Trophoblast cell (in vitro differentiated cells and primary cell): ENCODE measurements at regions not wholly inside any gene's neighbourhood (a gene's known extent, or its start where the extent isn't known, plus 50 kb on each side); places are given as distances from the start of the nearest gene placed in this dataset.

ENCODE experiments used
- DNase-seq, 2 donors: peaks; one replicate each; pipeline ENCODE4 v3.0.0-alpha.2; 2016
- H2AFZ ChIP-seq: 2 replicates; pipeline ENCODE4 v1.6.1; 2013; ENCODE audit warnings: low read length, moderate library complexity, mild to moderate bottlenecking; ENCODE audit not compliant: insufficient read depth, poor library complexity
- H2AK5ac ChIP-seq: 2 replicates; pipeline ENCODE4 v1.6.1; 2013; ENCODE audit warnings: mild to moderate bottlenecking, low read length
- H2BK120ac ChIP-seq: 2 replicates; pipeline ENCODE4 v1.6.1; 2013; ENCODE audit warnings: low read length, mild to moderate bottlenecking, moderate library complexity; ENCODE audit not compliant: insufficient read depth, poor library complexity
- H2BK12ac ChIP-seq: 2 replicates; pipeline ENCODE4 v1.6.1; 2013; ENCODE audit warnings: mild to moderate bottlenecking, low read length, moderate library complexity
- H2BK5ac ChIP-seq: 2 replicates; pipeline ENCODE4 v1.6.1; 2013; ENCODE audit warnings: low read length, low read depth, moderate library complexity, mild to moderate bottlenecking; ENCODE audit not compliant: poor library complexity
- H3K14ac ChIP-seq: 2 replicates; pipeline ENCODE4 v1.6.1; 2013; ENCODE audit warnings: mild to moderate bottlenecking, low read length
- H3K18ac ChIP-seq: 2 replicates; pipeline ENCODE4 v1.6.1; 2013; ENCODE audit warnings: mild to moderate bottlenecking, low read length
- H3K23ac ChIP-seq: 2 replicates; pipeline ENCODE4 v1.6.1; 2013; ENCODE audit warnings: low read length
- H3K27ac ChIP-seq: 2 replicates; pipeline ENCODE4 v1.5.1; 2013; ENCODE audit warnings: low read depth, mild to moderate bottlenecking, inconsistent platforms, low read length, moderate library complexity
- H3K27me3 ChIP-seq: 2 replicates; pipeline ENCODE4 v1.6.1; 2013; ENCODE audit warnings: inconsistent platforms, mild to moderate bottlenecking, low read length, moderate library complexity; ENCODE audit not compliant: insufficient read depth
- H3K36me3 ChIP-seq, 2 experiments: 1 replicate in 1 of 2; 2 replicates in 1 of 2; pipeline ENCODE4 v1.6.1; 2013; ENCODE audit warnings: low read length in 2 of 2, mild to moderate bottlenecking in 2 of 2, moderate library complexity in 1 of 2; ENCODE audit not compliant: insufficient read depth in 2 of 2, control insufficient read depth in 1 of 2
- H3K4ac ChIP-seq: 2 replicates; pipeline ENCODE4 v1.6.1; 2013; ENCODE audit warnings: low read depth, mild to moderate bottlenecking, low read length, moderate library complexity
- H3K4me1 ChIP-seq, 2 experiments: 1 replicate in 1 of 2; 2 replicates in 1 of 2; pipeline ENCODE4 v1.6.1; 2013; ENCODE audit warnings: low read length in 2 of 2, mild to moderate bottlenecking in 2 of 2, moderate library complexity in 1 of 2; ENCODE audit not compliant: insufficient read depth in 2 of 2, control insufficient read depth in 1 of 2
- H3K4me2 ChIP-seq: 2 replicates; pipeline ENCODE4 v1.6.1; 2013; ENCODE audit warnings: inconsistent platforms, mild to moderate bottlenecking, low read length, moderate library complexity
- H3K4me3 ChIP-seq: 2 replicates; pipeline ENCODE4 v1.5.1; 2013; ENCODE audit warnings: mild to moderate bottlenecking, low read depth, low read length, inconsistent platforms
- H3K79me1 ChIP-seq: one replicate; pipeline ENCODE4 v1.6.1; 2013; ENCODE audit warnings: low read length
- H3K79me2 ChIP-seq: 2 replicates; pipeline ENCODE4 v1.6.1; 2013; ENCODE audit warnings: low read length, mild to moderate bottlenecking; ENCODE audit not compliant: control insufficient read depth, insufficient read depth, poor library complexity
- H3K9ac ChIP-seq: 2 replicates; pipeline ENCODE4 v1.6.1; 2013; ENCODE audit warnings: mild to moderate bottlenecking, low read length
- H3K9me3 ChIP-seq: 2 replicates; pipeline ENCODE4 v1.6.1; 2013; ENCODE audit warnings: low read depth, mild to moderate bottlenecking, control low read depth, inconsistent platforms, low read length; ENCODE audit not compliant: insufficient read depth
- H4K12ac ChIP-seq: 2 replicates; pipeline ENCODE4 v1.6.1; 2013; ENCODE audit warnings: low read depth, mild to moderate bottlenecking, low read length, moderate library complexity
- H4K8ac ChIP-seq: 2 replicates; pipeline ENCODE4 v1.6.1; 2013; ENCODE audit warnings: low read depth, mild to moderate bottlenecking, low read length, moderate library complexity
- H4K91ac ChIP-seq: one replicate; pipeline ENCODE4 v1.6.1; 2013; ENCODE audit warnings: low read depth, mild to moderate bottlenecking, low read length, moderate library complexity
- WGBS: extraction: QIAGEN DNeasy Blood & Tissue Kit; methylation state at CpG from one replicate; pipeline ENCODE4 v1.1.7; 2013; ENCODE audit warnings: missing lambda C conversion rate; ENCODE audit not compliant: insufficient read length, insufficient coverage; ENCODE audit errors: extremely low coverage; 5-methylcytosine and 5-hydroxymethylcytosine counted together

DNA sequence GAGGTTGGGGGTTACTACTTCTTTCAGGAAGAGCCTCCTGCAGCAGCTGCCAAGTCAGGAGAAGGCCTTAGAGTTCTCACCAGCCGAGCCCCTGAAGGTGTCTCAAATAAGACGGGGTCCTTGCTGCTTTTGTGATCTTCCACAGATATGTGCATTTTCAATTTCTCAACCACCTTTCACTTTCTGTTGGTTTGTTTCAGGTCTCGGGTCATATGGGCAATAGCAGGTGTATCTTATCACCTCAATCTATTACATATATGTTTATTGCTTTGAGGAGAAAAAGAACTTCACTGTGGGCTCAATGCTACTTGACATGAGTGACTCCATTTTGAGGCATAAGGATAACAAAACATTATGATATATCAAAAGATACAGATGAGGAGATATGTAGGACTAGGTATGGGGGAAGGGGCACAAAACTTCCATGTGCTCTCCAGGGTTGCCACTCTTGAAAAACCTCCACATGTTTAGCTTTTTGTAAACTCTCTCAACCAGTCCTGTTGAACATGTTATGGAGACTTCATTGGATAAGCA, 1171.4 kb upstream of the ADGRL2 start:
- H3K4me3 ChIP-seq = no peak overlapping the region
- no peak overlapping the region for H4K8ac ChIP-seq
- no peak overlapping the region for H2BK12ac ChIP-seq
- H2BK120ac ChIP-seq = no peak overlapping the region
- H3K4ac ChIP-seq = no peak overlapping the region
- no peak overlapping the region for H3K18ac ChIP-seq
- no peak overlapping the region for H3K9ac ChIP-seq
- no peaks in the 10 kb centered on the region for H3K79me2 ChIP-seq
- no CpG with 5 or more reads among the region's 3 CpGs for WGBS
- H3K79me1 ChIP-seq = no peaks in the 10 kb centered on the region
- no peak overlapping the region for H2BK5ac ChIP-seq
- H3K9me3 ChIP-seq = no peaks in the 10 kb centered on the region
- no peak overlapping the region for H3K23ac ChIP-seq
- H3K27me3 ChIP-seq = no peaks in the 10 kb centered on the region
- H3K27ac ChIP-seq = no peak overlapping the region
- H3K36me3 ChIP-seq = no peaks in the 10 kb centered on the region
- H3K4me2 ChIP-seq = no peak overlapping the region
- H2AK5ac ChIP-seq = no peak overlapping the region
- no peak overlapping the region for H4K12ac ChIP-seq
- no peak for DNase-seq
- no peak overlapping the region for H3K14ac ChIP-seq
- no peak overlapping the region for H2AFZ ChIP-seq
- no peak overlapping the region for H4K91ac ChIP-seq
- H3K4me1 ChIP-seq = peaks cover 0 to 3% of the 10 kb centered on the region in 2 experiments

GRCh38 chr1:80624682-80625081, 1176.1 kb upstream of the ADGRL2 start:
- no peak overlapping the region for H2BK12ac ChIP-seq
- no peaks in the 10 kb centered on the region for H3K27me3 ChIP-seq
- H3K4me3 ChIP-seq = no peak overlapping the region
- no peak for DNase-seq
- WGBS = no CpG with 5 or more reads among the region's 4 CpGs
- H3K4me1 ChIP-seq = no peaks in the 10 kb centered on the region
- H4K12ac ChIP-seq = no peak overlapping the region
- no peaks in the 10 kb centered on the region for H3K9me3 ChIP-seq
- H2AFZ ChIP-seq = no peak overlapping the region
- no peak overlapping the region for H3K18ac ChIP-seq
- H4K91ac ChIP-seq = no peak overlapping the region
- no peak overlapping the region for H3K27ac ChIP-seq
- no peaks in the 10 kb centered on the region for H3K36me3 ChIP-seq
- no peaks in the 10 kb centered on the region for H3K79me1 ChIP-seq
- no peak overlapping the region for H4K8ac ChIP-seq
- no peak overlapping the region for H2BK5ac ChIP-seq
- no peak overlapping the region for H3K4me2 ChIP-seq
- H3K23ac ChIP-seq = no peak overlapping the region
- H3K9ac ChIP-seq = no peak overlapping the region
- no peak overlapping the region for H2AK5ac ChIP-seq
- no peaks in the 10 kb centered on the region for H3K79me2 ChIP-seq
- H3K14ac ChIP-seq = no peak overlapping the region
- H3K4ac ChIP-seq = no peak overlapping the region
- no peak overlapping the region for H2BK120ac ChIP-seq

DNA sequence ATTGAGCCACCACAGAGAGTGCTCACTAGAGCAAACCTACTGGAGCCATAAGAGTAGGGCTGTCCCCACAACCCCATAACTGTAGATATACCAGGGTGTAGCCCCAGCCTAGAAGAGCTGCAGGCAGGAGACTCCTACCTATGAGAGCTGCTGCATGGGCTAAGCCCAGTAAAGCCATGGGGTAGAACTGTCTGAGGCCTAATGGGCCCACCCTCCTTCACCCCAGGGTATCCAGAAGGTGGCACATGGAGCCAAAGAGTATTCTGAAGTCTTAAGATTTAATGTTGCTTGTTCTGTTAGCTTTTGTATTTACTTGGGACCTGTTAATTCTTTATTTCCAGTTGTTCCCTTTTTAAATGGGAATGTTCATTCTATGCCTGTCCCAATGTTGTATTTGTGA, 1193.7 kb upstream of the ADGRL2 start:
- no peak overlapping the region for H4K12ac ChIP-seq
- H3K18ac ChIP-seq = no peak overlapping the region
- no peak overlapping the region for H3K9ac ChIP-seq
- no peak overlapping the region for H2AFZ ChIP-seq
- no peak overlapping the region for H3K27ac ChIP-seq
- H3K27me3 ChIP-seq = no peaks in the 10 kb centered on the region
- H4K8ac ChIP-seq = no peak overlapping the region
- no peaks in the 10 kb centered on the region for H3K79me2 ChIP-seq
- H2AK5ac ChIP-seq = no peak overlapping the region
- H3K4ac ChIP-seq = no peak overlapping the region
- no peak overlapping the region for H3K4me3 ChIP-seq
- H2BK120ac ChIP-seq = no peak overlapping the region
- no peak overlapping the region for H2BK12ac ChIP-seq
- no peaks in the 10 kb centered on the region for H3K79me1 ChIP-seq
- no peak overlapping the region for H3K14ac ChIP-seq
- no peaks in the 10 kb centered on the region for H3K4me1 ChIP-seq
- H4K91ac ChIP-seq = no peak overlapping the region
- no peak overlapping the region for H3K23ac ChIP-seq
- no peaks in the 10 kb centered on the region for H3K36me3 ChIP-seq
- no peak overlapping the region for H2BK5ac ChIP-seq
- peaks cover 2% of the 10 kb centered on the region for H3K9me3 ChIP-seq
- DNase-seq = no peak
- no peak overlapping the region for H3K4me2 ChIP-seq

- Histone ChIP-seq H3K9me3 (no peaks in the 10 kb centered on the region), H4K12ac (no peak overlapping the region), H3K79me2 (peaks cover 3% of the 10 kb centered on the region), H3K4me1 (peaks cover 13 to 14% of the 10 kb centered on the region in 2 experiments), H3K4me3 (no peak overlapping the region), H3K14ac (peak overlapping the region; percentile 77), H3K23ac (no peak overlapping the region), H3K18ac (no peak overlapping the region), H2AFZ (no peak overlapping the region), H4K91ac (peak overlapping the region; percentile 88), H2BK12ac (peak overlapping the region; percentile 96), H2BK5ac (peak overlapping the region; percentile 90), H3K79me1 (peaks cover 12% of the 10 kb centered on the region), H3K4ac (no peak overlapping the region), H3K9ac (no peak overlapping the region), H3K27me3 (no peaks in the 10 kb centered on the region), H3K4me2 (peak overlapping the region; percentile 44), H2BK120ac (peak overlapping the region; percentile 87), H3K27ac (peak overlapping the region; percentile 92), H3K36me3 (no peaks in the 10 kb centered on the region), H4K8ac (peak overlapping the region; percentile 69), H2AK5ac (no peak overlapping the region)
- WGBS = no CpG with 5 or more reads among the region's 3 CpGs
- peak; percentile 81 to 95 for DNase-seq
Measured at GRCh38 chr1:80594013-80594412, 1206.7 kb upstream of the ADGRL2 start.
